Sigmoid colon (tissue), 6 donors: ENCODE measurements at regions not wholly inside any gene's neighbourhood (a gene's known extent, or its start where the extent isn't known, plus 50 kb on each side); places are given as distances from the start of the nearest gene placed in this dataset.
"Not testable (repeated sequence)": the region's sequence is repeated elsewhere in the genome, so short reads cannot be mapped to it uniquely, and the experiment has no call there.

Experiments used
- DNase-seq: peaks from one replicate; pipeline ENCODE4 v3.0.0-alpha.2; 2019
- H3K27ac ChIP-seq, 4 donors: fragments of 200-600 bp; sonication (generic); one replicate each; pipeline ENCODE4 v1.5.1; 2016 to 2019; ENCODE audit warnings: mild to moderate bottlenecking in 1 of 4
- H3K27me3 ChIP-seq, 3 donors: fragments of 200-600 bp; sonication (generic); one replicate each; pipeline ENCODE4 v1.5.1; 2019; ENCODE audit warnings: mild to moderate bottlenecking in 1 of 3
- H3K36me3 ChIP-seq, 4 donors: fragments of 200-600 bp; sonication (generic); one replicate each; pipeline ENCODE4 v1.5.1; 2016 to 2019
- H3K4me1 ChIP-seq, 4 donors: fragments of 200-600 bp; sonication (generic); one replicate each; pipeline ENCODE4 v1.5.1; 2017 to 2019
- H3K4me3 ChIP-seq, 4 donors: fragments of 200-600 bp; sonication (generic); one replicate each; pipeline ENCODE4 v1.5.1; 2017 to 2019; ENCODE audit warnings: mild to moderate bottlenecking in 2 of 4, moderate library complexity in 1 of 4
- H3K9me3 ChIP-seq, 4 donors: fragments of 200-600 bp in 3 of 4; sonication (generic) in 3 of 4; one replicate each; pipeline versions ENCODE4 v1.5.1 to v1.6.1; 2013 to 2019
- CTCF ChIP-seq, 4 experiments: fragments of 450-650 bp in 3 of 4; fragments of 200-600 bp in 1 of 4; IDR thresholded peaks; one replicate each; pipeline ENCODE4 v1.5.1; 2016 to 2019; ENCODE audit warnings: antibody characterized with exemption in 4 of 4, mild to moderate bottlenecking in 3 of 4, moderate library complexity in 2 of 4
- EP300 ChIP-seq, 4 donors: sonication (generic); formaldehyde crosslinking; IDR thresholded peaks; one replicate each; pipeline ENCODE4 v1.6.1; 2017; ENCODE audit warnings: antibody characterized with exemption in 4 of 4
- POLR2A ChIP-seq, 2 donors: fragments of 450-650 bp; IDR thresholded peaks; one replicate each; pipeline ENCODE4 v1.6.1; 2016; ENCODE audit warnings: antibody characterized with exemption in 2 of 2, mild to moderate bottlenecking in 2 of 2, moderate library complexity in 2 of 2
- POLR2AphosphoS5 ChIP-seq, 4 donors: sonication (generic); formaldehyde crosslinking; IDR thresholded peaks; one replicate each; pipeline ENCODE4 v1.6.1; 2017; ENCODE audit warnings: antibody characterized with exemption in 4 of 4
- WGBS, 2 donors: extraction: QIAGEN DNeasy Blood & Tissue Kit; methylation state at CpG; one replicate each; pipeline ENCODE4 v1.1.7; 2013; 5-methylcytosine and 5-hydroxymethylcytosine counted together
- intact Hi-C: fragments of 100-400 bp; cut with DNase I; formaldehyde crosslinking; loops from one replicate; pipeline ENCODE4 v1.15.1; 2023
- donor health status: healthy with polysubstance abuse.
- donor health status: healthy.

GRCh38 chr15:46956881-46957280 is 760.4 kb upstream of the SEMA6D start:
- Histone ChIP-seq H3K36me3 (no peaks in the 10 kb centered on the region), H3K27ac (no peak overlapping the region), H3K27me3 (no peaks in the 10 kb centered on the region), H3K4me3 (no peak overlapping the region), H3K4me1 (peaks cover 0 to 16% (median 12%) of the 10 kb centered on the region in 4 donors), H3K9me3 (no peaks in the 10 kb centered on the region)
- WGBS, 2 donors, result 93 to 95% methylated on average over 1 of the region's 1 CpG
- TF ChIP-seq POLR2AphosphoS5 (IDR thresholded peaks at IDR 0.05) (no peak), CTCF (IDR thresholded peaks at IDR 0.05) (no peak), EP300 (IDR thresholded peaks at IDR 0.05) (no peak)
- intact Hi-C loops, result no loop called here
- DNase-seq, result no peak

- no peaks in the 10 kb centered on the region for H3K36me3 ChIP-seq
- 91 to 93% methylated on average over 3 of the region's 3 CpGs for WGBS, 2 donors
- no peak for DNase-seq
- no peak for TF ChIP-seq CTCF (IDR thresholded peaks at IDR 0.05)
- no peak for TF ChIP-seq POLR2AphosphoS5 (IDR thresholded peaks at IDR 0.05)
- no peak for TF ChIP-seq EP300 (IDR thresholded peaks at IDR 0.05)
- no peak for TF ChIP-seq POLR2A (IDR thresholded peaks at IDR 0.05)
- H3K4me3 ChIP-seq, result no peak overlapping the region
- H3K27ac ChIP-seq, result no peak overlapping the region
- no peaks in the 10 kb centered on the region for H3K9me3 ChIP-seq
- intact Hi-C loops, result no loop called here
- H3K4me1 ChIP-seq, result peaks cover 0 to 24% (median 20%) of the 10 kb centered on the region in 4 donors
- no peaks in the 10 kb centered on the region for H3K27me3 ChIP-seq
Measured at GRCh38 chr15:46960581-46960980, 756.7 kb upstream of the SEMA6D start.

- intact Hi-C loops, result no loop called here
- Histone ChIP-seq H3K4me3 (no peak overlapping the region), H3K36me3 (no peaks in the 10 kb centered on the region), H3K9me3 (no peaks in the 10 kb centered on the region), H3K27ac (peak overlapping the region in 2 of 4 donors; percentile 5 to 25), H3K27me3 (no peaks in the 10 kb centered on the region), H3K4me1 (peaks cover 0 to 24% (median 18%) of the 10 kb centered on the region in 4 donors)
- TF ChIP-seq CTCF (IDR thresholded peaks at IDR 0.05) (no peak), POLR2AphosphoS5 (IDR thresholded peaks at IDR 0.05) (peak; percentile 68 to 98 (median 90)), POLR2A (IDR thresholded peaks at IDR 0.05) (no peak), EP300 (IDR thresholded peaks at IDR 0.05) (peak in 3 of 4 donors; percentile 29 to 62 (median 55))
- DNase-seq, result no peak
Measured at GRCh38 chr15:46961795-46962194, 755.5 kb upstream of the SEMA6D start.

- H3K27ac ChIP-seq, H3K9me3 ChIP-seq, H3K4me3 ChIP-seq, H3K4me1 ChIP-seq, H3K27me3 ChIP-seq, DNase-seq, intact Hi-C loops, H3K36me3 ChIP-seq: not testable (repeated sequence)
- 87 to 90% methylated on average over 2 of the region's 2 CpGs for WGBS, 2 donors
Measured at GRCh38 chr15:46988055-46988454, 729.2 kb upstream of the SEMA6D start.

GRCh38 chr15:46996359-46996758 is 720.9 kb upstream of the SEMA6D start:
- Histone ChIP-seq H3K9me3 (peaks cover 0 to 6% (median 1%) of the 10 kb centered on the region in 4 donors), H3K27ac (no peak overlapping the region), H3K36me3 (no peaks in the 10 kb centered on the region), H3K4me1 (no peaks in the 10 kb centered on the region), H3K27me3 (no peaks in the 10 kb centered on the region), H3K4me3 (no peak overlapping the region)
- DNase-seq, result no peak
- TF ChIP-seq POLR2AphosphoS5 (IDR thresholded peaks at IDR 0.05) (no peak), POLR2A (IDR thresholded peaks at IDR 0.05) (no peak), EP300 (IDR thresholded peaks at IDR 0.05) (no peak), CTCF (IDR thresholded peaks at IDR 0.05) (no peak)
- 89 to 92% methylated on average over 3 of the region's 3 CpGs for WGBS, 2 donors
- intact Hi-C loops, result no loop called here
